GM12878 (cell line): ENCODE measurements at regions not wholly inside any gene's neighbourhood (a gene's known extent, or its start where the extent isn't known, plus 50 kb on each side); places are given as distances from the start of the nearest gene placed in this dataset.

ENCODE experiments used
- ATAC-seq: fragments of 200-7000 bp; cut with Tn5 transposase; 3 replicates; pipeline ENCODE4 v1.9.1; 2020; ENCODE audit warnings: mild to moderate bottlenecking, moderate library complexity
- BruUV-seq: library from RNA; stranded (reverse); fragments of 400-500 nt; replicated peaks from 2 replicates; lab custom pipeline; 2021; lab: Mats Ljungman, UMichigan
- CTCF ChIA-PET: fragments of 300-600 bp; sonication (Branson Sonifier 250); formaldehyde crosslinking; extraction: SDS; loops from one replicate; lab custom pipeline; 2021; ENCODE audit warnings: inconsistent platforms; lab: Yijun Ruan, JAX
- POLR2A ChIA-PET: fragments of 350-600 bp; formaldehyde crosslinking; extraction: SDS; loops from one replicate; lab custom pipeline; 2021; ENCODE audit warnings: inconsistent platforms; lab: Charles Lee
- RAD21 ChIA-PET: fragments of 300-600 bp; sonication (Branson Sonifier 250); formaldehyde crosslinking; loops from one replicate; lab custom pipeline; 2023; ENCODE audit warnings: antibody characterized with exemption; ENCODE audit not compliant: unreplicated experiment; lab: Charles Lee
- SMC1A ChIA-PET: fragments of 300-600 bp; sonication (Branson Sonifier 250); formaldehyde crosslinking; loops from one replicate; lab custom pipeline; 2023; ENCODE audit not compliant: unreplicated experiment, uncharacterized antibody; lab: Charles Lee
- DNase-seq: peaks from one replicate; pipeline ENCODE4 v3.0.0-alpha.2; 2011; ENCODE audit warnings: low read depth, low spot score
- FAIRE-seq: peaks from 3 replicates; lab custom pipeline; 2011; peaks lifted over from hg19 to GRCh38; lab: Jason Lieb, UNC
- H2AFZ ChIP-seq: 2 replicates; pipeline ENCODE4 v1.6.0; 2011; ENCODE audit warnings: low read depth, low read length, control low read depth; ENCODE audit not compliant: control insufficient read depth
- H3K27ac ChIP-seq: 2 replicates; pipeline ENCODE4 v1.5.1; 2011; ENCODE audit warnings: control low read depth; ENCODE audit not compliant: control insufficient read depth, insufficient read depth
- H3K27me3 ChIP-seq, 2 experiments: replicated peaks in 1 of 2; 2 replicates each; pipeline versions ENCODE4 v1.6.0 to v1.6.1; 2011; ENCODE audit warnings: low read length in 1 of 2; ENCODE audit not compliant: control insufficient read depth in 2 of 2, insufficient read depth in 2 of 2
- H3K36me3 ChIP-seq, 2 experiments: 2 replicates each; pipeline ENCODE4 v1.5.1; 2011; ENCODE audit warnings: low read length in 1 of 2; ENCODE audit not compliant: control insufficient read depth in 2 of 2, insufficient read depth in 2 of 2
- H3K4me1 ChIP-seq: 2 replicates; pipeline ENCODE4 v1.6.1; 2011; ENCODE audit warnings: mild to moderate bottlenecking, low read length, moderate library complexity, mixed read lengths; ENCODE audit not compliant: control insufficient read depth, insufficient read depth
- H3K4me2 ChIP-seq: 2 replicates; pipeline ENCODE4 v1.6.0; 2011; ENCODE audit warnings: control low read depth; ENCODE audit not compliant: control insufficient read depth, insufficient read depth
- H3K4me3 ChIP-seq: fragments of 200-600 bp; sonication (generic); 2 replicates; pipeline ENCODE4 v1.5.1; 2016
- H3K79me2 ChIP-seq: 2 replicates; pipeline ENCODE4 v1.6.0; 2011; ENCODE audit warnings: low read length; ENCODE audit not compliant: control insufficient read depth, insufficient read depth
- H3K9ac ChIP-seq: 2 replicates; pipeline ENCODE4 v1.8.0; 2011; ENCODE audit warnings: low read length, control low read depth, mixed read lengths; ENCODE audit not compliant: control insufficient read depth, insufficient read depth
- H3K9me3 ChIP-seq: replicated peaks from 3 replicates; pipeline ENCODE4 v1.5.1; 2011; ENCODE audit warnings: mild to moderate bottlenecking, low read length; ENCODE audit not compliant: control insufficient read depth, insufficient read depth
- H4K20me1 ChIP-seq: 2 replicates; pipeline ENCODE4 v1.6.0; 2011; ENCODE audit not compliant: control insufficient read depth, insufficient read depth
- CHD1 ChIP-seq: IDR thresholded peaks from 2 replicates; pipeline ENCODE4 v1.6.1; 2012; ENCODE audit warnings: low read depth, low read length, improper control_type of control experiment
- HDAC2 ChIP-seq: fragments of 200-600 bp; sonication (generic); IDR thresholded peaks from 2 replicates; pipeline ENCODE4 v1.6.1; 2017
- IRF4 ChIP-seq: IDR thresholded peaks from 2 replicates; pipeline ENCODE4 v1.6.1; 2011; ENCODE audit warnings: low read depth, low read length
- NBN ChIP-seq: fragments of 450-650 bp; IDR thresholded peaks from 2 replicates; pipeline ENCODE4 v1.6.1; 2016
- RAD21 ChIP-seq: IDR thresholded peaks from 2 replicates; pipeline ENCODE4 v1.6.1; 2011; ENCODE audit warnings: mild to moderate bottlenecking, low read depth, low read length, moderate library complexity; ENCODE audit not compliant: insufficient read depth
- RAD51 ChIP-seq: fragments of 450-650 bp; IDR thresholded peaks from 2 replicates; pipeline ENCODE4 v1.6.1; 2016; ENCODE audit warnings: moderate library complexity, mild to moderate bottlenecking, inconsistent platforms
- SMC3 ChIP-seq: IDR thresholded peaks from 2 replicates; pipeline ENCODE4 v1.6.1; 2011; ENCODE audit warnings: low read length, improper control_type of control experiment, borderline replicate concordance
- ZNF384 ChIP-seq: IDR thresholded peaks from 2 replicates; pipeline ENCODE4 v1.6.1; 2012; ENCODE audit warnings: low read depth, mild to moderate bottlenecking, low read length, improper control_type of control experiment, borderline replicate concordance
- WGBS: methylation state at CpG from one replicate; pipeline ENCODE4 v1.1.6; 2016; ENCODE audit warnings: low lambda C conversion rate; ENCODE audit not compliant: insufficient replicate concordance, insufficient coverage; ENCODE audit errors: missing lambda C conversion rate; 5-methylcytosine and 5-hydroxymethylcytosine counted together
- in situ Hi-C: fragments of 300-500 bp; cut with MboI; formaldehyde crosslinking; loops from 9 replicates; pipeline ENCODE4 v1.14.3; 2018; ENCODE audit warnings: mixed read lengths
- intact Hi-C: fragments of 100-400 bp; cut with micrococcal nuclease; formaldehyde crosslinking; loops from one replicate; pipeline ENCODE4 v1.14.2; 2022; ENCODE audit not compliant: unreplicated experiment
- TF ChIP-seq, protein P1 (sequence below): fragments of 450-650 bp; IDR thresholded peaks from 2 replicates; pipeline ENCODE4 v1.6.1; 2017; ENCODE audit warnings: borderline replicate concordance
- TF ChIP-seq, protein P2 (sequence below), 3 experiments: IDR thresholded peaks in 2 of 3; conservative IDR thresholded peaks in 1 of 3; 2 replicates each; pipeline ENCODE4 v1.5.1; 2011; ENCODE audit warnings: low read depth in 3 of 3, low read length in 3 of 3, mild to moderate bottlenecking in 3 of 3, control low read depth in 2 of 3, moderate library complexity in 2 of 3, inconsistent platforms in 1 of 3, mixed read lengths in 1 of 3; ENCODE audit not compliant: control insufficient read depth in 2 of 3, insufficient read depth in 1 of 3; ENCODE audit errors: extremely low read depth in 1 of 3
- TF ChIP-seq, protein P3 (sequence below): fragments of 450-650 bp; IDR thresholded peaks from 2 replicates; pipeline ENCODE4 v1.6.1; 2016; ENCODE audit warnings: mild to moderate bottlenecking
- TF ChIP-seq, protein P4 (sequence below): fragments of 150-350 bp; IDR thresholded peaks from 2 replicates; pipeline ENCODE4 v1.6.1; 2014; ENCODE audit warnings: mild to moderate bottlenecking, low read depth, low read length

DNA sequence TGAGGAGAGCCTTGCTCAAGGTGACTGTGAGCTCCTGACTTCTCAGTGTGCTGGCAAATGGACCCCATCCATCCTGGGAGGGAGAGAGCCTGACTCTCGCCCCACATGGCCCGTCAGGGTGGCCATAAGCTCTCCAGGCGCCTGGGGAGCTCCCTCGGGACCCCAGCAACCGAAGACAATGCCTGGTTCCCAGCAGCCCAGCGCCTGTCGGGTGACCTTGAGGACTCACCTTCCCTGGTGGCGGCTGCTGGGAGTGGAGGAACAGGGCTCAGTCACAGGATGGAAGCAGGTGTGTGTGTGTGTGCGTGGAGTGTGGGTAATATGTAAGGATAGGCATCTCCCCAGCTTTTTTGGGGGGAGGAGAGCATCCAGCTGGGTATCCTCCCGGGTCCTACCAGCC, 190.3 kb downstream of the MELK start:
- ATAC-seq (no peak), FAIRE-seq (no peak), DNase-seq (no peak)
- ChIA-PET CTCF (no interaction called here), SMC1A (no interaction called here), RAD21 (no interaction called here), POLR2A (no interaction called here)
- Histone ChIP-seq H3K4me2 (no peak overlapping the region), H3K9me3 (no peaks in the 10 kb centered on the region; the same call in 2 of the 3 replicates), H3K4me3 (no peak overlapping the region), H3K27me3 (no peaks in the 10 kb centered on the region; a peak in 1 of 4 replicates), H3K27ac (no peak overlapping the region), H3K9ac (no peak overlapping the region), H3K4me1 (peaks cover 11% of the 10 kb centered on the region), H2AFZ (no peak overlapping the region), H3K36me3 (no peaks in the 10 kb centered on the region), H4K20me1 (no peaks in the 10 kb centered on the region), H3K79me2 (no peaks in the 10 kb centered on the region)
- WGBS: 43% methylated on average over 10 of the region's 10 CpGs
- BruUV-seq: no TSS peak
- intact Hi-C loops: no loop called here
- TF ChIP-seq, protein P1, sequence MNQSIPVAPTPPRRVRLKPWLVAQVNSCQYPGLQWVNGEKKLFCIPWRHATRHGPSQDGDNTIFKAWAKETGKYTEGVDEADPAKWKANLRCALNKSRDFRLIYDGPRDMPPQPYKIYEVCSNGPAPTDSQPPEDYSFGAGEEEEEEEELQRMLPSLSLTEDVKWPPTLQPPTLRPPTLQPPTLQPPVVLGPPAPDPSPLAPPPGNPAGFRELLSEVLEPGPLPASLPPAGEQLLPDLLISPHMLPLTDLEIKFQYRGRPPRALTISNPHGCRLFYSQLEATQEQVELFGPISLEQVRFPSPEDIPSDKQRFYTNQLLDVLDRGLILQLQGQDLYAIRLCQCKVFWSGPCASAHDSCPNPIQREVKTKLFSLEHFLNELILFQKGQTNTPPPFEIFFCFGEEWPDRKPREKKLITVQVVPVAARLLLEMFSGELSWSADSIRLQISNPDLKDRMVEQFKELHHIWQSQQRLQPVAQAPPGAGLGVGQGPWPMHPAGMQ: no peak
- TF ChIP-seq, protein P2, sequence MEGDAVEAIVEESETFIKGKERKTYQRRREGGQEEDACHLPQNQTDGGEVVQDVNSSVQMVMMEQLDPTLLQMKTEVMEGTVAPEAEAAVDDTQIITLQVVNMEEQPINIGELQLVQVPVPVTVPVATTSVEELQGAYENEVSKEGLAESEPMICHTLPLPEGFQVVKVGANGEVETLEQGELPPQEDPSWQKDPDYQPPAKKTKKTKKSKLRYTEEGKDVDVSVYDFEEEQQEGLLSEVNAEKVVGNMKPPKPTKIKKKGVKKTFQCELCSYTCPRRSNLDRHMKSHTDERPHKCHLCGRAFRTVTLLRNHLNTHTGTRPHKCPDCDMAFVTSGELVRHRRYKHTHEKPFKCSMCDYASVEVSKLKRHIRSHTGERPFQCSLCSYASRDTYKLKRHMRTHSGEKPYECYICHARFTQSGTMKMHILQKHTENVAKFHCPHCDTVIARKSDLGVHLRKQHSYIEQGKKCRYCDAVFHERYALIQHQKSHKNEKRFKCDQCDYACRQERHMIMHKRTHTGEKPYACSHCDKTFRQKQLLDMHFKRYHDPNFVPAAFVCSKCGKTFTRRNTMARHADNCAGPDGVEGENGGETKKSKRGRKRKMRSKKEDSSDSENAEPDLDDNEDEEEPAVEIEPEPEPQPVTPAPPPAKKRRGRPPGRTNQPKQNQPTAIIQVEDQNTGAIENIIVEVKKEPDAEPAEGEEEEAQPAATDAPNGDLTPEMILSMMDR (IDR thresholded peaks at IDR 0.05 in 2 of 3, conservative IDR thresholded peaks at IDR 0.05 in 1 of 3; ENCODE audit: control insufficient read depth in 2 of 3, extremely low read depth in 1 of 3, insufficient read depth in 1 of 3, low read depth in 3 of 3, low read length in 3 of 3): no peak
- TF ChIP-seq NBN (no peak), SMC3 (no peak), HDAC2 (no peak), RAD21 (no peak), RAD51 (no peak), IRF4 (no peak), ZNF384 (no peak), CHD1 (no peak)
- TF ChIP-seq, protein P3, sequence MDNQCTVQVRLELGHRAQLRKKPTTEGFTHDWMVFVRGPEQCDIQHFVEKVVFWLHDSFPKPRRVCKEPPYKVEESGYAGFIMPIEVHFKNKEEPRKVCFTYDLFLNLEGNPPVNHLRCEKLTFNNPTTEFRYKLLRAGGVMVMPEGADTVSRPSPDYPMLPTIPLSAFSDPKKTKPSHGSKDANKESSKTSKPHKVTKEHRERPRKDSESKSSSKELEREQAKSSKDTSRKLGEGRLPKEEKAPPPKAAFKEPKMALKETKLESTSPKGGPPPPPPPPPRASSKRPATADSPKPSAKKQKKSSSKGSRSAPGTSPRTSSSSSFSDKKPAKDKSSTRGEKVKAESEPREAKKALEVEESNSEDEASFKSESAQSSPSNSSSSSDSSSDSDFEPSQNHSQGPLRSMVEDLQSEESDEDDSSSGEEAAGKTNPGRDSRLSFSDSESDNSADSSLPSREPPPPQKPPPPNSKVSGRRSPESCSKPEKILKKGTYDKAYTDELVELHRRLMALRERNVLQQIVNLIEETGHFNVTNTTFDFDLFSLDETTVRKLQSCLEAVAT: no peak
- TF ChIP-seq, protein P4, sequence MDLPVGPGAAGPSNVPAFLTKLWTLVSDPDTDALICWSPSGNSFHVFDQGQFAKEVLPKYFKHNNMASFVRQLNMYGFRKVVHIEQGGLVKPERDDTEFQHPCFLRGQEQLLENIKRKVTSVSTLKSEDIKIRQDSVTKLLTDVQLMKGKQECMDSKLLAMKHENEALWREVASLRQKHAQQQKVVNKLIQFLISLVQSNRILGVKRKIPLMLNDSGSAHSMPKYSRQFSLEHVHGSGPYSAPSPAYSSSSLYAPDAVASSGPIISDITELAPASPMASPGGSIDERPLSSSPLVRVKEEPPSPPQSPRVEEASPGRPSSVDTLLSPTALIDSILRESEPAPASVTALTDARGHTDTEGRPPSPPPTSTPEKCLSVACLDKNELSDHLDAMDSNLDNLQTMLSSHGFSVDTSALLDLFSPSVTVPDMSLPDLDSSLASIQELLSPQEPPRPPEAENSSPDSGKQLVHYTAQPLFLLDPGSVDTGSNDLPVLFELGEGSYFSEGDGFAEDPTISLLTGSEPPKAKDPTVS: no peak
- in situ Hi-C loops: no loop called here
